Upper lobe of right lung (tissue), 1 donor: ENCODE measurements at regions not wholly inside any gene's neighbourhood (a gene's known extent, or its start where the extent isn't known, plus 50 kb on each side); places are given as distances from the start of the nearest gene placed in this dataset.

Experiments
- ATAC-seq: fragments of 200-7000 bp; cut with Tn5 transposase; one replicate; pipeline ENCODE4 v1.9.1; 2020; ENCODE audit warnings: mild to moderate bottlenecking, moderate library complexity
- DNase-seq: peaks from one replicate; pipeline ENCODE4 v3.0.0-alpha.2; 2020
- H3K27ac ChIP-seq: fragments of 200-600 bp; one replicate; pipeline ENCODE4 v1.8.0; 2022
- H3K27me3 ChIP-seq: fragments of 200-600 bp; one replicate; pipeline ENCODE4 v1.8.0; 2022; ENCODE audit warnings: mild to moderate bottlenecking
- H3K36me3 ChIP-seq: fragments of 200-600 bp; one replicate; pipeline ENCODE4 v1.8.0; 2022
- H3K4me1 ChIP-seq: fragments of 200-600 bp; one replicate; pipeline ENCODE4 v1.8.0; 2022
- H3K4me3 ChIP-seq: fragments of 200-600 bp; one replicate; pipeline ENCODE4 v1.8.0; 2022; ENCODE audit warnings: mild to moderate bottlenecking
- H3K9me3 ChIP-seq: fragments of 200-600 bp; one replicate; pipeline ENCODE4 v1.8.0; 2022
- intact Hi-C: fragments of 100-400 bp; cut with DNase I; formaldehyde crosslinking; loops from one replicate; pipeline ENCODE4 v1.11.0; 2022
- TF ChIP-seq, protein P1 (sequence below): fragments of 200-600 bp; IDR thresholded peaks from one replicate; pipeline ENCODE4 v1.8.0; 2022; ENCODE audit warnings: antibody characterized with exemption
- donor health status: DM: no; HTN: yes; CAD: no; lungs with severe emphysema.

DNA sequence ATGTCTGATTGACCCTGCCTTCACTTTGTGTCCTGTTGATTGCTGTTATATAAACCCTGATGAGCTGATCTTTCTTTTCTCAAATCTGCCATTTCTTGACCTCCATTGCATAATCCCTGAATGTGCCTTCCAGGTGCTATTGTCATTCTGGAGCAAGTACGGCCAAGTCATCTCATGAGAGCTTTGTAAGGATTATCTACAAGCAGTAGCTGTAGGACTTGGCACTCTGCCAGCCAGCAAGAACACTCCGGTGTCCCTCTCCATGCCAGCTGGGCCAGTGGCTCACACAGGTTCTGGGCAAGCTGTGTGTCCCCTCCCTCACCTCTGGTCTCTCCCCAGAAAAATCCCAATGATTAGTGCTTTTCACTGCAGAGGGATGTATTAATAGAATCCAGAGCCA lies 348.1 kb downstream of the FOXO1 start:
- H3K9me3 ChIP-seq = peaks cover 4% of the 10 kb centered on the region
- H3K4me3 ChIP-seq = no peak overlapping the region
- no peaks in the 10 kb centered on the region for H3K27me3 ChIP-seq
- DNase-seq (no peak), ATAC-seq (no peak)
- H3K27ac ChIP-seq = no peak overlapping the region
- intact Hi-C loops = no loop called here
- TF ChIP-seq, protein P1, sequence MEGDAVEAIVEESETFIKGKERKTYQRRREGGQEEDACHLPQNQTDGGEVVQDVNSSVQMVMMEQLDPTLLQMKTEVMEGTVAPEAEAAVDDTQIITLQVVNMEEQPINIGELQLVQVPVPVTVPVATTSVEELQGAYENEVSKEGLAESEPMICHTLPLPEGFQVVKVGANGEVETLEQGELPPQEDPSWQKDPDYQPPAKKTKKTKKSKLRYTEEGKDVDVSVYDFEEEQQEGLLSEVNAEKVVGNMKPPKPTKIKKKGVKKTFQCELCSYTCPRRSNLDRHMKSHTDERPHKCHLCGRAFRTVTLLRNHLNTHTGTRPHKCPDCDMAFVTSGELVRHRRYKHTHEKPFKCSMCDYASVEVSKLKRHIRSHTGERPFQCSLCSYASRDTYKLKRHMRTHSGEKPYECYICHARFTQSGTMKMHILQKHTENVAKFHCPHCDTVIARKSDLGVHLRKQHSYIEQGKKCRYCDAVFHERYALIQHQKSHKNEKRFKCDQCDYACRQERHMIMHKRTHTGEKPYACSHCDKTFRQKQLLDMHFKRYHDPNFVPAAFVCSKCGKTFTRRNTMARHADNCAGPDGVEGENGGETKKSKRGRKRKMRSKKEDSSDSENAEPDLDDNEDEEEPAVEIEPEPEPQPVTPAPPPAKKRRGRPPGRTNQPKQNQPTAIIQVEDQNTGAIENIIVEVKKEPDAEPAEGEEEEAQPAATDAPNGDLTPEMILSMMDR = no peak
- no peaks in the 10 kb centered on the region for H3K36me3 ChIP-seq
- peaks cover 15% of the 10 kb centered on the region for H3K4me1 ChIP-seq

DNA sequence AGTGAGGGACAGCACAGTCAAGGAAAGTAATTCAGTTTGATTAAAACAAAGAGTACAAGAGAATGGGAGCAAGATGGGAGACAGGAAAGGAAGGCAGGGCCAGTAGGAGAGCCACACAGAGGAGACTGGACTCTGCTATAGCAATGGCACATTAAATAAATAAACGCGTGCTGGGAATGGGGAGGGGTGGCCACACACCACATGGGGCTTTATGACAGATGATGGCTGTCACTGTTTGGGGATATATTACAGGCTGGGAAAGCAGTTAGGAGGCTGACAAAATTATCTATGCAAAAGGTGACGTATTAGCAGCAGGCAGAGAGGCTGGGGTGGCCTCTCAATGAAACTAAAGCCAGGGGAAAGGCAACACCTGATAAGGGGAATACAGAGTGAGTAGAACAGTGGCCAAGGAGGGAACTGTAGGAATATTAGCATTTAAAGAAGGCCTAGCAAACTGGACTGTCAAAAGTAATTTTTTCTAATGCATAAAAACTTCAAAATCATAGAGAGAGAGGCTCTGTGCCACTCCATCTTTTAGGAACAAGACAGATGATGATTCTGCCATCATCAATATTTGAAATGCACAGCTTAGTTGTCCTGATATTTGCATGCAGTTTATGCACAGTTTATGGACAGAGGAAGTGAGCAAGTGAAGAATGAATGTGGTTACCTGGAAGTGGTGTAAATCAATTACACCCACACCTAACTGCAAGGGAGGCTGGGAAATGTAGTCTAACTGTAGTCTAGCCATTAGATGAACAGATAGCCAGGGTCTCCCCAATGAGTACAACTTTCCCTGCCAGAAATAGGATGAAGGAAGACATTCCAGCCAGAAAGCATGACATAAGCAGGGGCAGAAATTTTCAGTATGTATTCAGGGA lies 346.5 kb downstream of the FOXO1 start:
- no peak overlapping the region for H3K4me3 ChIP-seq
- DNase-seq (no peak), ATAC-seq (no peak)
- H3K9me3 ChIP-seq = peaks cover 4% of the 10 kb centered on the region
- intact Hi-C loops = no loop called here
- TF ChIP-seq, protein P1 = no peak
- peaks cover 8% of the 10 kb centered on the region for H3K4me1 ChIP-seq
- no peak overlapping the region for H3K27ac ChIP-seq
- no peaks in the 10 kb centered on the region for H3K27me3 ChIP-seq
- H3K36me3 ChIP-seq = no peaks in the 10 kb centered on the region

DNA sequence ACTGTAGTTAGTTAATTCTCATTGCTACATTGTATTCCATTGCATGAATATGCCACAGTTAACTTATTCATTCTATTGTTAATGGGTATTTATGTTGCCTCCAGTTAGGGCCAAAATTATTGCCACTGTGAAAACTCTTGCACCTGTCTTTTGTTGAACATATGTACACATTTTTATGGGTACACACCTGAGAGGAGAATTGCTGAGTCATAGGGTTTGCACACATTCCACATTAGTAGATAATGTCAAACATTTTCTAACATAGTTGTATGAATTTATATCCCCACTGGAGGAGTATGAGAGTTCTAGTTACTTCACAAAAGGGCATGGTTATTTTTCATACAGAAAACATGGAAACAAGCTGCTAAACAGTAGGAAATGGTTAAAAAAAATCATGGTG lies 338.4 kb downstream of the FOXO1 start:
- DNase-seq (no peak), ATAC-seq (no peak)
- H3K4me1 ChIP-seq = no peaks in the 10 kb centered on the region
- TF ChIP-seq, protein P1 = no peak
- peaks cover 1% of the 10 kb centered on the region for H3K9me3 ChIP-seq
- intact Hi-C loops = no loop called here
- no peak overlapping the region for H3K27ac ChIP-seq
- no peak overlapping the region for H3K4me3 ChIP-seq
- H3K36me3 ChIP-seq = no peaks in the 10 kb centered on the region
- H3K27me3 ChIP-seq = no peaks in the 10 kb centered on the region

DNA sequence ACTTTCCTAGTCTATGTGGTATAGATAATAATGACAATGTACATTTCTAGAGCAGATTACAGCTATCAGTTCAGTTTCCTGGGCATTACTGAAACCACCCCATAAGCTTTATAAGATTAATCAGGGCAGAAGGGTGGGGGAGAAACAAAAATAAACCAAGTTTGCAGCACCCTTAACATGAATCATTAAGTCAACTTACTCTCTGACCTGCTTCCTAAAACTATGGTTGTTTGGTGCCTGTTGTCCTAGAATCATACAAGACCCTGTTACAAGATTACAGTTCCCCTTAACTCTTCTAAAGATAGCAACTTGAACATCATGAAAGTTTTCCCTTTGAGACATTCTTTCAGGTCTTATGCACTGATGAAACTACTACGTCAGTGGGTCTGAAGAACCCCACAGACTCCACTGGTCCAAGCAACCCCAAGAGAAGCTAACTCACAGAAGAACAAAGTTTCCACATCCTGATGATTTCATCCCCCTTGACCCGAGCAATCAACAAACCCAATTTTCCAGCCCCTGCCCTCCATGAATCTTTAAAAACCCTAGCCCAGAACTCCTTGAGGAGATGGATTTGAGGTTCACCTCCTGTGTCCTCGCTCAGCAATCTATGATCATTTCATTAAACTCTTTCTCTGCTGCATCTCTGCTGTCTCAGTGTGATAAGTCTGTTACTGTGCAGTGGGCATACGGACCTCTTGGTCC lies 336.5 kb downstream of the FOXO1 start:
- no peak for DNase-seq
- Histone ChIP-seq H3K4me1 (no peaks in the 10 kb centered on the region), H3K27me3 (no peaks in the 10 kb centered on the region), H3K4me3 (no peak overlapping the region), H3K9me3 (no peaks in the 10 kb centered on the region), H3K27ac (no peak overlapping the region), H3K36me3 (no peaks in the 10 kb centered on the region)
- TF ChIP-seq, protein P1 = no peak
- intact Hi-C loops = no loop called here
- ATAC-seq = no peak

DNA sequence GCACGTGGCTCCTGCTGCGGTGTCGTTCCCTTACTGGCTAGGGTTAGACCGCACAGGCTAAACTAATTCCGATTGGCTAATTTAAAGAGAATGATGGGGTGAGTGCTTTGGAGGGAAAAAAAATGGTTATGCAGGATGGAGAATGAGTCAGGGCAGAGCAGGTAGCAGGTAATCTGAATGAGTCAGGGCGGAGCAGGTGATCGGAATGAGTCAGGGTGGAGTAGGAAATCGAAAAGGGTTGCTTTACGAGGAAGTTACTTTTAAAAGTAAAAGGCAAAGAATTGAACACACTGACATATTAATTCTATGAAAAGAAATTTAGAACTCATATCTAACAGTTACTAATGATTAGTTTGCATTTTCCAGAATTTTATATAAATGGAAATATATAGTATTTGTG lies 335.5 kb downstream of the FOXO1 start:
- intact Hi-C loops = no loop called here
- H3K36me3 ChIP-seq = no peaks in the 10 kb centered on the region

More for the DNA sequence above, 335.5 kb downstream of the FOXO1 start:
- H3K9me3 ChIP-seq = no peaks in the 10 kb centered on the region
- DNase-seq = no peak
- TF ChIP-seq, protein P1 = no peak
- H3K4me1 ChIP-seq = no peaks in the 10 kb centered on the region
- H3K27me3 ChIP-seq = no peaks in the 10 kb centered on the region
- no peak overlapping the region for H3K4me3 ChIP-seq
- ATAC-seq = no peak
- no peak overlapping the region for H3K27ac ChIP-seq
